ENCODE measurements at regions not wholly inside any gene's neighbourhood (a gene's known extent, or its start where the extent isn't known, plus 50 kb on each side); places are given as distances from the start of the nearest gene placed in this dataset.

GRCh38 chr18:42264497-42264896 is 309.5 kb downstream of the PIK3C3 start:
- TF ChIP-seq, protein P1, sequence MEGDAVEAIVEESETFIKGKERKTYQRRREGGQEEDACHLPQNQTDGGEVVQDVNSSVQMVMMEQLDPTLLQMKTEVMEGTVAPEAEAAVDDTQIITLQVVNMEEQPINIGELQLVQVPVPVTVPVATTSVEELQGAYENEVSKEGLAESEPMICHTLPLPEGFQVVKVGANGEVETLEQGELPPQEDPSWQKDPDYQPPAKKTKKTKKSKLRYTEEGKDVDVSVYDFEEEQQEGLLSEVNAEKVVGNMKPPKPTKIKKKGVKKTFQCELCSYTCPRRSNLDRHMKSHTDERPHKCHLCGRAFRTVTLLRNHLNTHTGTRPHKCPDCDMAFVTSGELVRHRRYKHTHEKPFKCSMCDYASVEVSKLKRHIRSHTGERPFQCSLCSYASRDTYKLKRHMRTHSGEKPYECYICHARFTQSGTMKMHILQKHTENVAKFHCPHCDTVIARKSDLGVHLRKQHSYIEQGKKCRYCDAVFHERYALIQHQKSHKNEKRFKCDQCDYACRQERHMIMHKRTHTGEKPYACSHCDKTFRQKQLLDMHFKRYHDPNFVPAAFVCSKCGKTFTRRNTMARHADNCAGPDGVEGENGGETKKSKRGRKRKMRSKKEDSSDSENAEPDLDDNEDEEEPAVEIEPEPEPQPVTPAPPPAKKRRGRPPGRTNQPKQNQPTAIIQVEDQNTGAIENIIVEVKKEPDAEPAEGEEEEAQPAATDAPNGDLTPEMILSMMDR (conservative IDR thresholded peaks at IDR 0.05; ENCODE audit: low read length) = no peak
- TF ChIP-seq EZH2phosphoT487 (IDR thresholded peaks at IDR 0.05; ENCODE audit: borderline replicate concordance) = no peak
